H1 (cell line): ENCODE measurements at regions not wholly inside any gene's neighbourhood (a gene's known extent, or its start where the extent isn't known, plus 50 kb on each side); places are given as distances from the start of the nearest gene placed in this dataset.

Experiments used
- ATF3 ChIP-seq: IDR thresholded peaks from 2 replicates; pipeline ENCODE4 v1.6.1; 2011; ENCODE audit warnings: low read depth, mild to moderate bottlenecking, low read length; ENCODE audit not compliant: insufficient read depth
- CHD2 ChIP-seq: IDR thresholded peaks from 2 replicates; pipeline ENCODE4 v1.6.1; 2012; ENCODE audit warnings: low read length, improper control_type of control experiment
- JUN ChIP-seq: IDR thresholded peaks from 2 replicates; pipeline ENCODE4 v1.6.1; 2011; ENCODE audit warnings: low read depth, mild to moderate bottlenecking, improper control_type of control experiment, low read length
- POLR2AphosphoS5 ChIP-seq: IDR thresholded peaks from 2 replicates; pipeline ENCODE4 v1.6.1; 2011; ENCODE audit warnings: low read depth, low read length
- YY1 ChIP-seq: IDR thresholded peaks from 2 replicates; pipeline ENCODE4 v1.6.1; 2011; ENCODE audit warnings: low read depth, mild to moderate bottlenecking, low read length
- TF ChIP-seq, protein P1 (sequence below): IDR thresholded peaks from 2 replicates; pipeline ENCODE4 v1.6.1; 2011; ENCODE audit warnings: low read length, improper control_type of control experiment
- TF ChIP-seq, protein P2 (sequence below), 3 experiments: IDR thresholded peaks; 1 replicate in 2 of 3; 2 replicates in 1 of 3; pipeline versions ENCODE4 v1.5.1 to v1.6.1; 2011; ENCODE audit warnings: low read length in 3 of 3, mild to moderate bottlenecking in 3 of 3, inconsistent platforms in 2 of 3, low read depth in 1 of 3, moderate library complexity in 1 of 3; ENCODE audit not compliant: insufficient read depth in 1 of 3; ENCODE audit errors: control extremely low read depth in 1 of 3

- TF ChIP-seq, protein P1, sequence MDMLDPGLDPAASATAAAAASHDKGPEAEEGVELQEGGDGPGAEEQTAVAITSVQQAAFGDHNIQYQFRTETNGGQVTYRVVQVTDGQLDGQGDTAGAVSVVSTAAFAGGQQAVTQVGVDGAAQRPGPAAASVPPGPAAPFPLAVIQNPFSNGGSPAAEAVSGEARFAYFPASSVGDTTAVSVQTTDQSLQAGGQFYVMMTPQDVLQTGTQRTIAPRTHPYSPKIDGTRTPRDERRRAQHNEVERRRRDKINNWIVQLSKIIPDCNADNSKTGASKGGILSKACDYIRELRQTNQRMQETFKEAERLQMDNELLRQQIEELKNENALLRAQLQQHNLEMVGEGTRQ, result no peak
- TF ChIP-seq, protein P2, sequence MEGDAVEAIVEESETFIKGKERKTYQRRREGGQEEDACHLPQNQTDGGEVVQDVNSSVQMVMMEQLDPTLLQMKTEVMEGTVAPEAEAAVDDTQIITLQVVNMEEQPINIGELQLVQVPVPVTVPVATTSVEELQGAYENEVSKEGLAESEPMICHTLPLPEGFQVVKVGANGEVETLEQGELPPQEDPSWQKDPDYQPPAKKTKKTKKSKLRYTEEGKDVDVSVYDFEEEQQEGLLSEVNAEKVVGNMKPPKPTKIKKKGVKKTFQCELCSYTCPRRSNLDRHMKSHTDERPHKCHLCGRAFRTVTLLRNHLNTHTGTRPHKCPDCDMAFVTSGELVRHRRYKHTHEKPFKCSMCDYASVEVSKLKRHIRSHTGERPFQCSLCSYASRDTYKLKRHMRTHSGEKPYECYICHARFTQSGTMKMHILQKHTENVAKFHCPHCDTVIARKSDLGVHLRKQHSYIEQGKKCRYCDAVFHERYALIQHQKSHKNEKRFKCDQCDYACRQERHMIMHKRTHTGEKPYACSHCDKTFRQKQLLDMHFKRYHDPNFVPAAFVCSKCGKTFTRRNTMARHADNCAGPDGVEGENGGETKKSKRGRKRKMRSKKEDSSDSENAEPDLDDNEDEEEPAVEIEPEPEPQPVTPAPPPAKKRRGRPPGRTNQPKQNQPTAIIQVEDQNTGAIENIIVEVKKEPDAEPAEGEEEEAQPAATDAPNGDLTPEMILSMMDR (IDR thresholded peaks at IDR 0.05; ENCODE audit: control extremely low read depth in 1 of 3, insufficient read depth in 1 of 3, low read depth in 1 of 3, low read length in 3 of 3), result no peak
- no peak for TF ChIP-seq JUN
- no peak for TF ChIP-seq ATF3
- no peak for TF ChIP-seq CHD2
- no peak for TF ChIP-seq YY1
- TF ChIP-seq POLR2AphosphoS5, result no peak
These were observed 228.7 kb upstream of the RREB1 start for GRCh38 chr6:6878887-6879585.
